ENCODE measurements at regions not wholly inside any gene's neighbourhood (a gene's known extent, or its start where the extent isn't known, plus 50 kb on each side); places are given as distances from the start of the nearest gene placed in this dataset.

DNA sequence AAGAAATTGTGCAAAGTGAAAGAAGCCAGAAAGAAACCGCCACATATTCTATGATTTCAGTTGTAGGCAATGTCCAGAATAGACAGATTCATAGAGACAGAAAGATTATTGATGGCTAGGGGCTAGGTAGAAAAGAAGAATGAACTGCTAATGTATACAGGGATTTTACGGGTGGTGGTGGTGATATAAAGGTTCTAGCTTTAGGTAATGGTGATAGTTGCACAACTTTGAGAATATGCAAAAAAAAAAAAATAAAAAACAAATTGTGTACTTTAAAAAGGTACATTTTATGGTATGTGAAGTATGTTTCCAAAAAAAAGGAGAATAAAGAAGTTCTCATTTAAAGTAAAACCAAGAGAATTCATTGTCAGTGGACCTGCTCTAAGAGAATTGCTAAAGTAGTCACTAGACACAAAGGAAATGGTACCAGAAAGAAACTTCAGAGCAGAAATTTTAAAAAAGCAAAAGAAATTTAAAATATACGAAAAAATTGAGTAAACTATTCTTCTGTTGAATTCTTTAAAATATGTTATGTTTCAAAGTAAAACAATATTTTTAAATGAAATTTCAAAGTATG is 680.1 kb downstream of the UQCRFS1 start:
- TF ChIP-seq, protein P1, sequence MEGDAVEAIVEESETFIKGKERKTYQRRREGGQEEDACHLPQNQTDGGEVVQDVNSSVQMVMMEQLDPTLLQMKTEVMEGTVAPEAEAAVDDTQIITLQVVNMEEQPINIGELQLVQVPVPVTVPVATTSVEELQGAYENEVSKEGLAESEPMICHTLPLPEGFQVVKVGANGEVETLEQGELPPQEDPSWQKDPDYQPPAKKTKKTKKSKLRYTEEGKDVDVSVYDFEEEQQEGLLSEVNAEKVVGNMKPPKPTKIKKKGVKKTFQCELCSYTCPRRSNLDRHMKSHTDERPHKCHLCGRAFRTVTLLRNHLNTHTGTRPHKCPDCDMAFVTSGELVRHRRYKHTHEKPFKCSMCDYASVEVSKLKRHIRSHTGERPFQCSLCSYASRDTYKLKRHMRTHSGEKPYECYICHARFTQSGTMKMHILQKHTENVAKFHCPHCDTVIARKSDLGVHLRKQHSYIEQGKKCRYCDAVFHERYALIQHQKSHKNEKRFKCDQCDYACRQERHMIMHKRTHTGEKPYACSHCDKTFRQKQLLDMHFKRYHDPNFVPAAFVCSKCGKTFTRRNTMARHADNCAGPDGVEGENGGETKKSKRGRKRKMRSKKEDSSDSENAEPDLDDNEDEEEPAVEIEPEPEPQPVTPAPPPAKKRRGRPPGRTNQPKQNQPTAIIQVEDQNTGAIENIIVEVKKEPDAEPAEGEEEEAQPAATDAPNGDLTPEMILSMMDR (IDR thresholded peaks at IDR 0.05) = no peak
- no peak for DNase-seq (ENCODE audit: low spot score)
- Histone ChIP-seq H3K4me3 (no peak overlapping the region), H3K27ac (no peak overlapping the region)

DNA sequence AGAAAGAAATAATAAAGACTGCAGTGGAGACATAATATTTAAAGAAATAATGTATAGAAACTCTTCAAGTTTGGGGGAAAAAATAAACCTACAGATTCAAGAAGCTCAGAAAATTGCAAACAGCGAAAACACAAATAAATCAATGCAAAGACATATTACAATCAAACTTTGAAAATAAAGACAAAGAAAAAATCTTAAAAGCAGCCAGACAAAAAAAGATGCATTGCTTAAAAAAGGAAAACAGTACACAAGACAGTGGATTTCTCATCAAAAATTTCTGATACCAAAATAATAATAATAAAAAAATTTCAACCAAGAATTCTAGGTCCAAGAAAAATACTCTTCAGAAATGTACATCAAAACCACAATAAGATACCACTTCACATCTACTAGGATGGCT is 681.0 kb downstream of the UQCRFS1 start:
- TF ChIP-seq, protein P1 (IDR thresholded peaks at IDR 0.05) = no peak
- H3K4me3 ChIP-seq = no peak overlapping the region
- H3K27ac ChIP-seq = no peak overlapping the region
- no peak for DNase-seq (ENCODE audit: low spot score)

DNA sequence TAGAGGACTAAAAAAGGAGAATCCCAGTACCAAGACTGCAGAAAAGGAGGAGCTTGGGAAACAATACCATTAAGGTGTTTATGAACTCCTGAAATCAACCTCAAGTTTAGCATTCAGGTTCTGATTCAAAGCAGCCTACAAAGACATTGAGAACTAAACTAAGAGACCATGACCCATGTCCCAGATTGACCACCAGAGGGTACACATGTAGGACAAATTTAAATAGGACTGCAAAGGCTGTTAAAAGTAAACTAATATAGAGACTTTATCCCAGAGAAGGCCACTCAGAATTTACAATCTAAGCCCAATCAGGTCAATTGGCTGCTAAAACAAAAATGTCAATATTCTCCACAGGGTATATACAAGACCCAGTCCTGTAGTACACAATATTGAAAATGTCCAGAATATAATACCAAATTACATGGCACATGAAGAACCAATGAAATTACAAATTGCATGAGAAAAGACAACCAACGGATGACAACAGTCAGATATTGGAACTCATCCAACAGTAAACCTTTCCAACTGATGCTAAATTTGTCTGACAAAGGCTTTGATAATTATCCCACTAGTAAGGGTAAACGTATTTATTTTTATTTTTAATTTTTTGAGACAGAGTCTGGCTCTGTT is 682.4 kb downstream of the UQCRFS1 start:
- TF ChIP-seq, protein P1 (IDR thresholded peaks at IDR 0.05) = no peak
- Histone ChIP-seq H3K27ac (no peak overlapping the region), H3K4me3 (no peak overlapping the region)
- no peak for DNase-seq (ENCODE audit: low spot score)

DNA sequence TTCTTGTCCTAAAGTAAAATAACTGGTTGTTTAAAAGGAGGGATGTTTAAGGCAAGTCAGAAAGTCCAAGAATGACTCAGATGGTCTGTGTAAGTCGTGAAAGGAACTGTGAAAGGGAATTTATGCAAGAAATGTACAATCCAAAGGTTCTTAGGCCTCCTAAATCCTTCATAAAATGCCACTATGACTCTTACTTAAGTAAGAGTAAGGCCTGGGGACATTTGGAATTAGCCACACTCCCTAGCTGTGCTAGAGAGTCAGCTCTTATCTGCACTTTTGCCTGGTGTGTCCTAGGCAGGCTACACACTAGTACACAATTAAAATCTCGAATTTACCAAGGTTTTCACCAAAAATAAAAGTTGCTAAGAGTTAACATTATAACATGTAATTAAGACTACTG is 686.9 kb downstream of the UQCRFS1 start:
- TF ChIP-seq, protein P1 (IDR thresholded peaks at IDR 0.05) = no peak
- H3K4me3 ChIP-seq = no peak overlapping the region
- no peak overlapping the region for H3K27ac ChIP-seq
- DNase-seq (ENCODE audit: low spot score) = no peak

DNA sequence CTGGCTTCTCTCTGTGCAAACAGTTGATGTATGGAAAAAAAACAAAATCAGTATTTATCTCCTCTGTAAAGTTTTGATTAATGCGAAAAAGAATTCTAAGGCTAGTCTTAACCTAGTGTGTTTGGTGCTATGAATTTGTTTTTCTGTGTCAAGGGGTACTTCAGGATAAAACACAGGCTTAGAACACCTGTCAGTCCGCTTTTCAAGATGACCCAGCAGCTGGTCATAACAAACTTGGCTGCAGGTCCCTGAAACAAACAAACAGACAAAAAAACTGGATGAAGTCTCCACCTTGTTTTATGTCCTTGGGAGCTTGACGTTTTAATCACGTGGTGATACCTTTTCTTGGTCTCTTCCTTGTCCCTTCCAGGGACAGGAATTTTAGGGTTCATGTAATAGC is 689.3 kb downstream of the UQCRFS1 start:
- H3K27ac ChIP-seq = no peak overlapping the region
- DNase-seq (ENCODE audit: low spot score) = no peak
- H3K4me3 ChIP-seq = no peak overlapping the region
- TF ChIP-seq, protein P1 (IDR thresholded peaks at IDR 0.05) = no peak

DNA sequence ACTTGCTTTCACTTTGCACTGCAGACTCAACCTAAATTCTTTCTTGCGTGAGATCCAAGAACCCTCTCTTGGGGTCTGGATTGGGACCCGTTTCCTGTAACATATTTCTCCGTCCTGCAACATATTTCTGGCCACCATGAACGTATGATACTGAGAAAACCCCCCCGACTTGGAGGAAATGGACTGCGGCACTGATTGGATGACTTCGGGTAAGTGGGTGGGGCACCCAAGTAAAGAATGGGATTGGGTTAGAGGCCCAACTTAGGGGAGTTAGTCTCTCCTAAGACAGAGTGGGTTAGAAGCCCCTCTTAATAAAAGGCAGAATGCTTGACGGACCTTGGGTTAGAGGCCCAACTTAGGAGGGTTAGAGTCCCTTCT is 690.4 kb downstream of the UQCRFS1 start:
- no peak overlapping the region for H3K4me3 ChIP-seq
- H3K27ac ChIP-seq = no peak overlapping the region
- DNase-seq (ENCODE audit: low spot score) = no peak
- TF ChIP-seq, protein P1 (IDR thresholded peaks at IDR 0.05) = no peak

All from coronary artery (tissue), 2 donors.